WTC11 (cell line): ENCODE measurements at regions not wholly inside any gene's neighbourhood (a gene's known extent, or its start where the extent isn't known, plus 50 kb on each side); places are given as distances from the start of the nearest gene placed in this dataset.

ENCODE experiments used
- ATAC-seq: fragments of 200-7000 bp; cut with Tn5 transposase; 2 replicates; pipeline ENCODE4 v1.10.0; 2021; ENCODE audit warnings: mild to moderate bottlenecking, moderate library complexity
- CTCF ChIA-PET: fragments of 300-600 bp; sonication (Branson Sonifier 250); formaldehyde crosslinking; loops from one replicate; lab custom pipeline; 2021; ENCODE audit warnings: antibody characterized with exemption; lab: Charles Lee
- POLR2A ChIA-PET: fragments of 350-600 bp; sonication (Branson Sonifier 250); formaldehyde crosslinking; loops from one replicate; lab custom pipeline; 2021; ENCODE audit warnings: antibody characterized with exemption; lab: Charles Lee
- DNase-seq: peaks from one replicate; pipeline ENCODE4 v3.0.0; 2021; ENCODE audit warnings: low spot score
- H3K27ac Mint-ChIP-seq: 2 replicates; pipeline ENCODE4 v1.8.0; 2021; ENCODE audit warnings: mixed read lengths
- H3K27me3 Mint-ChIP-seq: 2 replicates; pipeline ENCODE4 v1.8.0; 2021; ENCODE audit warnings: low read depth, mild to moderate bottlenecking, moderate library complexity, mixed read lengths
- H3K36me3 Mint-ChIP-seq: 2 replicates; pipeline ENCODE4 v1.8.0; 2021; ENCODE audit warnings: mixed read lengths
- H3K4me1 Mint-ChIP-seq: 2 replicates; pipeline ENCODE4 v1.8.0; 2022; ENCODE audit warnings: mixed read lengths
- H3K4me3 Mint-ChIP-seq: 2 replicates; pipeline ENCODE4 v1.8.0; 2021; ENCODE audit warnings: mild to moderate bottlenecking, moderate library complexity, mixed read lengths
- H3K9me3 Mint-ChIP-seq: 2 replicates; pipeline ENCODE4 v1.8.0; 2021; ENCODE audit warnings: mixed read lengths
- AR ChIP-seq: fragments of 250-450 bp; sonication (Bioruptor Pico); IDR thresholded peaks from 2 replicates; pipeline ENCODE4 v1.9.0; 2021; ENCODE audit warnings: mild to moderate bottlenecking
- ATF6 ChIP-seq: sonication (generic); formaldehyde crosslinking; IDR thresholded peaks from 2 replicates; pipeline ENCODE4 v1.8.1; 2023; ENCODE audit warnings: mild to moderate bottlenecking, missing genetic modification reagents
- CREM ChIP-seq: sonication (generic); formaldehyde crosslinking; IDR thresholded peaks from 2 replicates; pipeline ENCODE4 v1.8.1; 2022; ENCODE audit warnings: mild to moderate bottlenecking, missing genetic modification reagents, moderate library complexity
- CTCF ChIP-seq: fragments of 200-600 bp; IDR thresholded peaks from 2 replicates; pipeline ENCODE4 v1.8.0; 2022; ENCODE audit warnings: antibody characterized with exemption
- ERG ChIP-seq: fragments of 250-450 bp; sonication (Bioruptor Pico); IDR thresholded peaks from 2 replicates; pipeline ENCODE4 v1.8.0; 2021; ENCODE audit warnings: mild to moderate bottlenecking
- ESRRA ChIP-seq: sonication (generic); formaldehyde crosslinking; IDR thresholded peaks from 2 replicates; pipeline ENCODE4 v1.8.1; 2022; ENCODE audit warnings: mild to moderate bottlenecking, missing genetic modification reagents, borderline replicate concordance
- NR2C2 ChIP-seq: sonication (generic); formaldehyde crosslinking; IDR thresholded peaks from 2 replicates; pipeline ENCODE4 v1.8.0; 2022; ENCODE audit warnings: mild to moderate bottlenecking, missing genetic modification reagents
- RELA ChIP-seq: sonication (generic); formaldehyde crosslinking; IDR thresholded peaks from 2 replicates; pipeline ENCODE4 v1.8.1; 2022; ENCODE audit warnings: missing genetic modification reagents, mild to moderate bottlenecking, borderline replicate concordance
- RORB ChIP-seq: fragments of 250-450 bp; sonication (Bioruptor Pico); IDR thresholded peaks from 2 replicates; pipeline ENCODE4 v1.9.0; 2021; ENCODE audit warnings: mild to moderate bottlenecking
- SMAD4 ChIP-seq: sonication (generic); formaldehyde crosslinking; IDR thresholded peaks from 2 replicates; pipeline ENCODE4 v1.8.0; 2022; ENCODE audit warnings: mild to moderate bottlenecking, missing genetic modification reagents
- TEAD4 ChIP-seq: sonication (generic); formaldehyde crosslinking; IDR thresholded peaks from 2 replicates; pipeline ENCODE4 v1.8.0; 2022; ENCODE audit warnings: mild to moderate bottlenecking, missing genetic modification reagents
- TP53 ChIP-seq: sonication (generic); formaldehyde crosslinking; IDR thresholded peaks from 2 replicates; pipeline ENCODE4 v1.8.1; 2023; ENCODE audit warnings: mild to moderate bottlenecking, missing genetic modification reagents
- USF1 ChIP-seq: sonication (generic); formaldehyde crosslinking; IDR thresholded peaks from 2 replicates; pipeline ENCODE4 v1.8.0; 2022; ENCODE audit warnings: mild to moderate bottlenecking, missing genetic modification reagents
- ZMAT4 ChIP-seq: fragments of 250-450 bp; sonication (Bioruptor Pico); IDR thresholded peaks from 2 replicates; pipeline ENCODE4 v1.9.0; 2021; ENCODE audit warnings: mild to moderate bottlenecking
- ZNF121 ChIP-seq: sonication (generic); formaldehyde crosslinking; IDR thresholded peaks from 2 replicates; pipeline ENCODE4 v1.8.0; 2023; ENCODE audit warnings: missing genetic modification reagents
- ZNF219 ChIP-seq: sonication (generic); formaldehyde crosslinking; IDR thresholded peaks from 2 replicates; pipeline ENCODE4 v1.8.0; 2023; ENCODE audit warnings: missing genetic modification reagents, mild to moderate bottlenecking, borderline replicate concordance
- ZNF232 ChIP-seq: sonication (generic); formaldehyde crosslinking; IDR thresholded peaks from 2 replicates; pipeline ENCODE4 v1.8.0; 2022; ENCODE audit warnings: mild to moderate bottlenecking, missing genetic modification reagents
- ZNF512 ChIP-seq: sonication (generic); formaldehyde crosslinking; IDR thresholded peaks from 2 replicates; pipeline ENCODE4 v1.8.1; 2022; ENCODE audit warnings: missing genetic modification reagents, borderline replicate concordance
- ZNF532 ChIP-seq: fragments of 250-450 bp; sonication (Bioruptor Pico); IDR thresholded peaks from 2 replicates; pipeline ENCODE4 v1.9.0; 2021; ENCODE audit warnings: mild to moderate bottlenecking, borderline replicate concordance
- ZSCAN18 ChIP-seq: fragments of 250-450 bp; sonication (Bioruptor Pico); IDR thresholded peaks from 2 replicates; pipeline ENCODE4 v2.1.2; 2022; ENCODE audit warnings: mild to moderate bottlenecking, moderate library complexity

- ChIA-PET POLR2A (no interaction called here), CTCF (no interaction called here)
- ATAC-seq (no peak), DNase-seq (no peak)
- Mint-ChIP-seq H3K36me3 (peaks cover 7% of the 10 kb centered on the region), H3K9me3 (peaks cover 12% of the 10 kb centered on the region), H3K4me1 (peaks cover 17% of the 10 kb centered on the region), H3K4me3 (no peak overlapping the region), H3K27ac (no peak overlapping the region), H3K27me3 (no peaks in the 10 kb centered on the region; the same call in 1 of the 2 replicates)
- no peak for TF ChIP-seq TP53
- TF ChIP-seq ESRRA (CRISPR knock-in tag) = no peak
- TF ChIP-seq USF1 (CRISPR knock-in tag) = no peak
- no peak for TF ChIP-seq SMAD4
- no peak for TF ChIP-seq CREM (CRISPR knock-in tag)
- no peak for TF ChIP-seq ZNF121 (CRISPR knock-in tag)
- no peak for TF ChIP-seq CTCF
- TF ChIP-seq AR (CRISPR knock-in tag) = no peak
- TF ChIP-seq TEAD4 (CRISPR knock-in tag) = no peak
- TF ChIP-seq ERG (CRISPR knock-in tag) = no peak
- TF ChIP-seq ZMAT4 (CRISPR knock-in tag) = no peak
- no peak for TF ChIP-seq RELA (CRISPR knock-in tag)
- no peak for TF ChIP-seq ZNF232 (CRISPR knock-in tag)
- TF ChIP-seq ZNF512 (CRISPR knock-in tag) = no peak
- TF ChIP-seq ZSCAN18 (CRISPR knock-in tag) = no peak
Measured at GRCh38 chr1:177877086-177877485, 92.8 kb downstream of the SEC16B start.

GRCh38 chr1:177873238-177873637 is 96.6 kb downstream of the SEC16B start:
- Mint-ChIP-seq H3K4me1 (peaks cover 22% of the 10 kb centered on the region), H3K9me3 (peaks cover 20% of the 10 kb centered on the region), H3K27me3 (no peaks in the 10 kb centered on the region; the same call in 1 of the 2 replicates), H3K36me3 (peaks cover 7% of the 10 kb centered on the region), H3K4me3 (no peak overlapping the region), H3K27ac (no peak overlapping the region)
- ChIA-PET POLR2A (no interaction called here), CTCF (no interaction called here)
- ATAC-seq = no peak
- DNase-seq = no peak
- TF ChIP-seq ZNF219 (no peak), ZNF532 (no peak), NR2C2 (CRISPR knock-in tag) (no peak), ATF6 (no peak), RORB (CRISPR knock-in tag) (no peak), RELA (CRISPR knock-in tag) (no peak)
